ENCODE measurements at regions not wholly inside any gene's neighbourhood (a gene's known extent, or its start where the extent isn't known, plus 50 kb on each side); places are given as distances from the start of the nearest gene placed in this dataset.

GRCh38 chr21:18191139-18191538 lies 53.5 kb upstream of the CHODL start:
- DNase-seq (ENCODE audit: low read depth), result no peak

- DNase-seq (ENCODE audit: low read depth), result no peak
These were observed 66.1 kb upstream of the CHODL start for GRCh38 chr21:18178509-18178908.

DNA sequence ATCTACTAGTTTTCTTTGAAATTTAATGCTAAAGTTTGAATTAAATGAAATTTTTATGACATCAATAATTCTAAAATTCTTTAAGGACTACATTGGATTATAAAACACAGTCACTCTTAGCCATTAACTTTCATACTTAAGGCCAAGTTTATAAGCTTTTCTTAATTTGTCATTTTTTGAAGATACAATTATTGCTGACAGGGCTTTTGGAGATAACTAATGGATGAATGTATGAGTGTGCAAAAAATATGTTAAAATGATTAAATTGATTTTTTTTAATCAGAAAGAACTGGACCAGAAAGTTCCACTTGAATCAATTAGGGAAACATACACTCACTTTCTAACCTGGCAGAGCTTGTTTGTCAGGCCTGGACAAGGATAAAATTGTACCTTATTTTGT lies 70.3 kb upstream of the CHODL start:
- no peak for DNase-seq (ENCODE audit: low read depth)

GRCh38 chr21:18170829-18171228 lies 73.8 kb upstream of the CHODL start:
- DNase-seq (ENCODE audit: low read depth), result no peak

DNA sequence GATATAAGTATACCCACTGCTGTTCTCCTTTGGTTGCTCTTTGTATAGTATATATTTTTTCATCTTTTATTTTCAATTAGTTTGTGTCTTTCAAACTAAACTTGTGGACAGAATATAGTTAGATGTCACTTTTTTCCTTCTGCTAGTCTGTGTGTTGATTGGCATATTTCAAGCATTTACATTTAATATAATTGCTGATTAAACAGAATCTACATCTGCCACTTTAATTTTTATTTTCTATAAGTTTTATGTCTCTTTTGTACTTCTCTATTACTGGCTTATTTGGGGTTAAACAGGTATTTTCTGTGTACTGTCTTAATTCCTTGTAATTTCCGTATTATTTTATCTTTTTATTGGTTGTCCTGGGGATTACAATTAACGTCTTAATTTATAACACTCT lies 74.4 kb upstream of the CHODL start:
- no peak for DNase-seq (ENCODE audit: low read depth)

GRCh38 chr21:18168108-18168507 lies 76.5 kb upstream of the CHODL start:
- no peak for DNase-seq (ENCODE audit: low read depth)

GRCh38 chr21:18164933-18165332 lies 79.7 kb upstream of the CHODL start:
- DNase-seq (ENCODE audit: low read depth), result no peak

GRCh38 chr21:18164483-18164882 lies 80.2 kb upstream of the CHODL start:
- no peak for DNase-seq (ENCODE audit: low read depth)

GRCh38 chr21:18163956-18164355 lies 80.7 kb upstream of the CHODL start:
- DNase-seq (ENCODE audit: low read depth), result no peak

- no peak for DNase-seq (ENCODE audit: low read depth)
These were observed 82.8 kb upstream of the CHODL start for GRCh38 chr21:18161841-18162240.

DNA sequence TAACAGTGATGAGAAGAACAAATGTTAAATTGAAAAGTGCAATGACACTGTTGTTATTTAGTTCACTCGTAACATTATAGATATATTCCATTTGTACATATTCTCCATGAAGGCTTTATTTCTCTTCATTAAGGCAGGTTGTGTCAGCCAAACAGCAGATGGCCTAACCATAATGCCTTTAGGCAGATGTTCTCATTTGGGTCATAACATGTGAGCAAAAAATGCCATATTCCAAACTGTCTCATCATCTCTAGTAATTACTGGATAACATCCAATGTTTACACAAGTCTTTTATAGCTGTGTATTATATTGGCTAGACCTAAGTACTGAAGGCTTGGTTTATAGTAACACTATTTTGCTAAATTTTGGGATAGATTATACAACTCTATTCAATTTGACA lies 87.2 kb upstream of the CHODL start:
- DNase-seq (ENCODE audit: low read depth), result no peak

DNA sequence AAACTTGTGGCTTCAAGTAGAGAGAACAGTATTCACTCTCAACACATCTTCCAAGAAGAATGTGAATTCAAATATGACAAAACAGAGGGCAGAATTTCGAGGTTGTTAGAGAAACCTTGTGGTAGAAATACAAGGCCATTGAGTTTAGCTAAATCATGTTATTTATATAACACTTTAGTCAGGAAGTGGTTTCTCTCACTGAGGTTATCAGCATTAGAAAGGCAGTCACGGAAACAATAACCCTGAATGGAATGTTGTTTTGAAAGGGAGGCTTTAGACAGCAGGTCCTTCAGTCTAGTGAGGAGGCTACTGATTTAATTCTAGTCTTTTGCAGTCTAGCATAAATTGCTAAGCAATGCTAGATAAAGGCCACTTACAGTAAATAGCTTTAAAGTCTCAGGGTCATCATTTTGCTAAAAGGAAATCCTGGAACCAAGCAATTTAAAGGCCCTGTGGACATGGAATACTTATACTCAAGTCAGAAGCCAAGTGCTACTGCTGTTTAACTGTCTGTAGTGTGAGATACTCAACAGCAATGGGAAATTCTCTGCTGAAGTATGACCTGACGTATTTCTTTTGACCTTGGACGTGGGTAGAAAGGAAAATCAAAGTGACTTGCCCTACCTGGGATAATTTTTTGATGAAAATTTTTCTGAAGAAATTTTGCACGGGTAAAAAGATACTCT lies 89.0 kb upstream of the CHODL start:
- no peak for DNase-seq (ENCODE audit: low read depth)

- DNase-seq (ENCODE audit: low read depth), result no peak
These were observed 91.6 kb upstream of the CHODL start for GRCh38 chr21:18153063-18153462.

- no peak for DNase-seq (ENCODE audit: low read depth)
These were observed 92.3 kb upstream of the CHODL start for GRCh38 chr21:18152371-18152770.

GRCh38 chr21:18151046-18151445 lies 93.6 kb upstream of the CHODL start:
- no peak for DNase-seq (ENCODE audit: low read depth)

- no peak for DNase-seq (ENCODE audit: low read depth)
These were observed 96.2 kb upstream of the CHODL start for GRCh38 chr21:18148401-18148800.

- no peak for DNase-seq (ENCODE audit: low read depth)
These were observed 97.0 kb upstream of the CHODL start for GRCh38 chr21:18147678-18148077.

DNA sequence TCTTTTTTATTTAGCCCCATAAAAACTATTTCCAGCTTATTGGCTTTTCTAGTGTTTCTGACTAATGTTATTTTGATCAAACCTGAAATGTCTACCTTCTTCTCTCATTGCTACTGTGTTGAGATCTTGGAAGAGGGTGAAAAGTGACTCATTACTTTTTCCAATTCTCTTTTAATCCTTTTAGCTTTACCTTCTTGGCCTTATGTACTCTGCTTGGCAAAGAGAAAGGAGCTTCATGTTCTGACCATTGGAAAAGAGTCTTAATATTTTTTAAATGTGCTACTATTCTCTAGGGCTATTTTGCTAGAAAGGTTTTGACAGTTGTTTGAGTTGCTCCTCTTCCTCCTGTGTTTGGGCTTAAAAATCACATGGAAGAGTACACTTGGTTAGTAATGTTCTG lies 97.8 kb upstream of the CHODL start:
- DNase-seq (ENCODE audit: low read depth), result no peak

GRCh38 chr21:18144339-18144738 lies 100.3 kb upstream of the CHODL start:
- no peak for DNase-seq (ENCODE audit: low read depth)

DNA sequence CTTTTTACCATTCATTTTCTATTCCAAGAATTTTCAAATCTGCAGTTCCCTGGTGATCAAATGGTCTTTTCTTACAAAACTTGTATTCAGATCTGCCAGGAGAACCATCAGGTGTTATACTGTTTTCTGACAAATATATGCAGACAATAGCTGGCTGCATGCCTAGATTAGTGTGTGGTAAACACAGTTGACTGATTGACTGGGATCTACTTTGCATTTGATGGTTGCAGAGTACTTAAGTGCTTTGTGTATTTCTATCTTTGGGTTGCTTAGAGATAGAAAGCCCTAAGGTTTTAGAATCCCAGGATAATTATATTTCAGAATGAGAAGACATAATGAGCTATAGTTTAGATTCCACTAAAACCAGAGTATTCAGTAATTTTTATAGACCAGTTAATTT lies 102.0 kb upstream of the CHODL start:
- DNase-seq (ENCODE audit: low read depth), result no peak

- no peak for DNase-seq (ENCODE audit: low read depth)
These were observed 106.1 kb upstream of the CHODL start for GRCh38 chr21:18138507-18138906.

DNA sequence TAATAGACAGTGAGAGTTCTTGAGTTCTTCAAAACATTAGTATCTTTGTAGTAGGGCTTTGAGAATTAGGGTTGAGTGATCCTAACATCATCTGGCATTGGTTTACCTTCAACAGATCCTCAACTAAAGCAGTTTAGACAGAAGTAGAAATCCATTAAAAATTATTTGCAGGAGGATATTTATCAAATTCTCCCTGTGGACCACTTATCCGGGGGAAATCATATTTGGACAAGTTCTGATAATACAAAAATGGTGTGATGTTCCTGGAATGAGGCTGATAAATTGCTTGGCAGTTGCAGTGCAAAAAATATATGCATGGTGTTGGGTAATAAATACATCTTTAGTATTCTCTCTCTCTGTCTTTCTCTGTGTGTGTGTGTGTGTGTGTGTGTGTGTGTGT lies 115.1 kb upstream of the CHODL start:
- no peak for DNase-seq (ENCODE audit: low read depth)

DNA sequence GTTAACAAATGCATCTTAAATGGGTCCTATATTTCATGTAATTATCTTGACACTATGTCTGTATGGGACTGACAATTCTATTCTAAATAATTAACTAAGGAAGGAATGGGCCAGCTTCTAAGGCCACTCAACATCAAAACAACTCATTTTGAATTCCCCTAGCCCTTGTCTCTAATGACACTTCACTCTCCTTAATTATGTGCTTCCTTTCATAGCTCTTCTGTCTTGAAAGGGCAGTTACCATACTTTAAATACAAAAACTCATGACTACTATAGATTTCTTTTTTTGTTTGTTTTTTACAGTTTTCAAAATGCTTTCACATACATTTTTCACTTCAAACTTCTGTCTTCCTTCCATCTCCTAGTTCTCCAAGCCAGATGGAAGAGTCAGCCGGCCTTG lies 126.1 kb upstream of the CHODL start:
- DNase-seq (ENCODE audit: low read depth), result no peak

DNA sequence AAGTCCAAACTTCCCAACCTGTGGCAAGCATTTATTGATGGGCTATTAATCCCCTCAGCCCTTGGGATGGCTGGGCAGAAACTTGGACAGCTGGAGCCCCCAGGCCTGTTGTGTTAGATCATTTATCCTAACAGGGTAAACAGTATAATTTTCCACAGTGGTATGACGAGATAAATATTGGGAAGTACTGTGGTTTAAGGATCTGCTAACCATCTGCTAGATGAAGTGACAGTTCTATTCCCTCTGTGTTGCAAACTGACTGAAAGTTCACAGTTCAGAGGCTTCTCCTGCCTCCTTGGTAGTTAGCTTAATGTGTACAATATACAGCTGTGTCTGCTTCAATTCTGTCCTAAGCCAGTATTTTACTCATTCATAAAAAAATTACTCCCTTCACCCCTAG lies 127.5 kb upstream of the CHODL start:
- DNase-seq (ENCODE audit: low read depth), result no peak

- no peak for DNase-seq (ENCODE audit: low read depth)
These were observed 129.8 kb upstream of the CHODL start for GRCh38 chr21:18114810-18115209.

Data from stimulated activated CD4-positive, alpha-beta T cell treated with anti-CD3 and anti-CD28 coated beads, Interleukin-2, amount 100 ng/mL, for 4 hours (primary cell).